Liver (tissue), 8 donors: ENCODE measurements at regions not wholly inside any gene's neighbourhood (a gene's known extent, or its start where the extent isn't known, plus 50 kb on each side); places are given as distances from the start of the nearest gene placed in this dataset.

Experiments
- DNase-seq: peaks from one replicate; pipeline ENCODE4 v3.0.0-alpha.2; 2017; ENCODE audit warnings: low spot score
- H3K27ac ChIP-seq, 2 donors: one replicate each; pipeline ENCODE4 v1.7.0; 2013; ENCODE audit warnings: inconsistent platforms in 2 of 2, low read length in 2 of 2, control low read depth in 1 of 2, low read depth in 1 of 2, mild to moderate bottlenecking in 1 of 2
- H3K27me3 ChIP-seq, 4 donors: one replicate each; pipeline versions ENCODE4 v1.6.1 to v1.7.0; 2013; ENCODE audit warnings: low read length in 3 of 4, inconsistent platforms in 1 of 4, mild to moderate bottlenecking in 1 of 4, moderate library complexity in 1 of 4; ENCODE audit not compliant: control insufficient read depth in 4 of 4, insufficient read depth in 4 of 4
- H3K36me3 ChIP-seq, 4 donors: one replicate each; pipeline versions ENCODE4 v1.6.1 to v1.7.0; 2013; ENCODE audit warnings: low read length in 3 of 4, mild to moderate bottlenecking in 3 of 4, low read depth in 1 of 4, moderate library complexity in 1 of 4; ENCODE audit not compliant: control insufficient read depth in 4 of 4, insufficient read depth in 3 of 4
- H3K4me1 ChIP-seq, 4 donors: one replicate each; pipeline versions ENCODE4 v1.6.1 to v1.7.0; 2013; ENCODE audit warnings: low read length in 3 of 4, mild to moderate bottlenecking in 3 of 4, moderate library complexity in 1 of 4; ENCODE audit not compliant: control insufficient read depth in 4 of 4, insufficient read depth in 4 of 4
- H3K4me3 ChIP-seq, 3 donors: one replicate each; pipeline versions ENCODE4 v1.6.1 to v1.7.0; 2013; ENCODE audit warnings: low read length in 3 of 3, control low read depth in 1 of 3, low read depth in 1 of 3, mild to moderate bottlenecking in 1 of 3
- H3K9ac ChIP-seq, 2 donors: one replicate each; pipeline ENCODE4 v1.7.0; 2013; ENCODE audit warnings: low read length in 2 of 2, mild to moderate bottlenecking in 2 of 2, moderate library complexity in 2 of 2, control low read depth in 1 of 2, low read depth in 1 of 2
- H3K9me3 ChIP-seq, 4 donors: one replicate each; pipeline versions ENCODE4 v1.6.1 to v1.7.0; 2013; ENCODE audit warnings: low read length in 3 of 4; ENCODE audit not compliant: control insufficient read depth in 4 of 4
- ATF3 ChIP-seq: IDR thresholded peaks from 2 replicates; pipeline ENCODE4 v1.6.1; 2016; ENCODE audit warnings: antibody characterized with exemption
- EGR1 ChIP-seq, 2 donors: IDR thresholded peaks; 2 replicates each; pipeline ENCODE4 v1.6.1; 2016 to 2018; ENCODE audit warnings: antibody characterized with exemption in 2 of 2, low read depth in 2 of 2
- FOXA1 ChIP-seq: IDR thresholded peaks from 2 replicates; pipeline ENCODE4 v1.6.1; 2016; ENCODE audit warnings: antibody characterized with exemption
- FOXA2 ChIP-seq: IDR thresholded peaks from 2 replicates; pipeline ENCODE4 v1.6.1; 2016; ENCODE audit warnings: antibody characterized with exemption
- GABPA ChIP-seq, 2 donors: IDR thresholded peaks in 1 of 2; conservative IDR thresholded peaks in 1 of 2; 2 replicates each; pipeline ENCODE4 v1.6.1; 2016; ENCODE audit warnings: antibody characterized with exemption in 2 of 2, mild to moderate bottlenecking in 1 of 2, moderate library complexity in 1 of 2
- HNF4A ChIP-seq, 2 donors: conservative IDR thresholded peaks; 2 replicates each; pipeline ENCODE4 v1.6.1; 2016; ENCODE audit warnings: antibody characterized with exemption in 2 of 2, mild to moderate bottlenecking in 2 of 2
- HNF4G ChIP-seq: IDR thresholded peaks from 2 replicates; pipeline ENCODE4 v1.6.1; 2016; ENCODE audit warnings: antibody characterized with exemption
- NR2F2 ChIP-seq: IDR thresholded peaks from 2 replicates; pipeline ENCODE4 v1.6.1; 2016; ENCODE audit warnings: antibody characterized with exemption
- RAD21 ChIP-seq, 2 donors: IDR thresholded peaks; 2 replicates each; pipeline ENCODE4 v1.6.1; 2016; ENCODE audit warnings: antibody characterized with exemption in 2 of 2, mild to moderate bottlenecking in 2 of 2
- REST ChIP-seq: IDR thresholded peaks from 2 replicates; pipeline ENCODE4 v1.6.1; 2016; ENCODE audit warnings: antibody characterized with exemption, mild to moderate bottlenecking
- RXRA ChIP-seq, 2 donors: IDR thresholded peaks; 2 replicates each; pipeline ENCODE4 v1.6.1; 2017 to 2018; ENCODE audit warnings: antibody characterized with exemption in 2 of 2, mild to moderate bottlenecking in 1 of 2
- SP1 ChIP-seq: IDR thresholded peaks from 2 replicates; pipeline ENCODE4 v1.6.1; 2018; ENCODE audit warnings: antibody characterized with exemption, mild to moderate bottlenecking
- TAF1 ChIP-seq: conservative IDR thresholded peaks from 2 replicates; pipeline ENCODE4 v1.6.1; 2016; ENCODE audit warnings: antibody characterized with exemption, mild to moderate bottlenecking
- YY1 ChIP-seq: IDR thresholded peaks from 2 replicates; pipeline ENCODE4 v1.6.1; 2016; ENCODE audit warnings: antibody characterized with exemption, mild to moderate bottlenecking
- ZBTB33 ChIP-seq: IDR thresholded peaks from 2 replicates; pipeline ENCODE4 v1.6.1; 2016; ENCODE audit warnings: antibody characterized with exemption
- WGBS: extraction: QIAGEN DNeasy Blood & Tissue Kit; methylation state at CpG from one replicate; pipeline ENCODE4 v1.1.7; 2013; 5-methylcytosine and 5-hydroxymethylcytosine counted together
- TF ChIP-seq, protein P1 (sequence below): fragments of 150-350 bp; IDR thresholded peaks from 2 replicates; pipeline ENCODE4 v1.5.1; 2017; ENCODE audit warnings: improper control_type of control experiment, low read depth, low read length; ENCODE audit not compliant: missing input control
- donor health status: healthy.
- donor health status: healthy.
- donor health status: healthy.
- donor health status: healthy.
- donor health status: healthy.

DNA sequence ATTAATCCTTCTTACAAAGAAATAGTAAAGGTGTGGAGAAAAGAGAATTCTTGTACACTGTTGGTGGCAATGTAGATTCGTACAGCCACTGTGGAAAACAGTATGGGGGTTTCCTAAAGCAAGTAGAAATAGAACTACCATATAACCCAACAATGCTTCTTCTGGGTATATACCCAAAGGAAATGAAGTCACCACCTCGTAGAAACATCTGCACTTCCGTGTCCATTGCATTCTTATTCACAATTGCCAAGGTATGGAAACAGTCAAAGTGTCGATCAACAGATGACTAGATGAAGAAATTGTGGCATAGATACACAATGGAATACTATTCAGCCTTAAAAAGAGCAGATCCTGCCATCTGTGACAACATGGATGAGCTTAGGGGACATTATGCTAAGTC lies 93.4 kb upstream of the TGIF1 start:
- Histone ChIP-seq H3K9me3 (no peaks in the 10 kb centered on the region), H3K27ac (no peak overlapping the region), H3K36me3 (no peaks in the 10 kb centered on the region), H3K4me3 (no peak overlapping the region), H3K4me1 (no peaks in the 10 kb centered on the region), H3K9ac (no peak overlapping the region), H3K27me3 (no peaks in the 10 kb centered on the region)
- TF ChIP-seq YY1 (no peak), RXRA (IDR thresholded peaks at IDR 0.05) (no peak), EGR1 (IDR thresholded peaks at IDR 0.05; ENCODE audit: low read depth in 2 of 2) (no peak), SP1 (no peak), HNF4G (no peak), FOXA2 (no peak), ZBTB33 (no peak), ATF3 (no peak), REST (no peak), NR2F2 (no peak), HNF4A (conservative IDR thresholded peaks at IDR 0.05) (no peak), TAF1 (no peak), FOXA1 (no peak)
- TF ChIP-seq, protein P1, sequence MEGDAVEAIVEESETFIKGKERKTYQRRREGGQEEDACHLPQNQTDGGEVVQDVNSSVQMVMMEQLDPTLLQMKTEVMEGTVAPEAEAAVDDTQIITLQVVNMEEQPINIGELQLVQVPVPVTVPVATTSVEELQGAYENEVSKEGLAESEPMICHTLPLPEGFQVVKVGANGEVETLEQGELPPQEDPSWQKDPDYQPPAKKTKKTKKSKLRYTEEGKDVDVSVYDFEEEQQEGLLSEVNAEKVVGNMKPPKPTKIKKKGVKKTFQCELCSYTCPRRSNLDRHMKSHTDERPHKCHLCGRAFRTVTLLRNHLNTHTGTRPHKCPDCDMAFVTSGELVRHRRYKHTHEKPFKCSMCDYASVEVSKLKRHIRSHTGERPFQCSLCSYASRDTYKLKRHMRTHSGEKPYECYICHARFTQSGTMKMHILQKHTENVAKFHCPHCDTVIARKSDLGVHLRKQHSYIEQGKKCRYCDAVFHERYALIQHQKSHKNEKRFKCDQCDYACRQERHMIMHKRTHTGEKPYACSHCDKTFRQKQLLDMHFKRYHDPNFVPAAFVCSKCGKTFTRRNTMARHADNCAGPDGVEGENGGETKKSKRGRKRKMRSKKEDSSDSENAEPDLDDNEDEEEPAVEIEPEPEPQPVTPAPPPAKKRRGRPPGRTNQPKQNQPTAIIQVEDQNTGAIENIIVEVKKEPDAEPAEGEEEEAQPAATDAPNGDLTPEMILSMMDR: no peak
- 84% methylated on average over 4 of the region's 4 CpGs for WGBS
- no peak for DNase-seq

- Histone ChIP-seq H3K27ac (no peak overlapping the region), H3K4me3 (no peak overlapping the region), H3K27me3 (no peaks in the 10 kb centered on the region), H3K9me3 (no peaks in the 10 kb centered on the region), H3K4me1 (no peaks in the 10 kb centered on the region), H3K36me3 (no peaks in the 10 kb centered on the region), H3K9ac (no peak overlapping the region)
- WGBS: 88% methylated on average over 5 of the region's 5 CpGs
- TF ChIP-seq RAD21 (IDR thresholded peaks at IDR 0.05) (no peak), YY1 (no peak), GABPA (IDR thresholded peaks at IDR 0.05 in 1 of 2, conservative IDR thresholded peaks at IDR 0.05 in 1 of 2) (no peak), NR2F2 (no peak), FOXA2 (no peak), HNF4G (no peak)
- no peak for DNase-seq
Observed at GRCh38 chr18:3357516-3357915, 92.5 kb upstream of the TGIF1 start.
